Activated CD8-positive, alpha-beta T cell treated with anti-CD3 and anti-CD28 coated beads, Interleukin-2, amount 10 ng/mL, durations not matched to agents 7 days and 5 days (primary cell): ENCODE measurements at regions not wholly inside any gene's neighbourhood (a gene's known extent, or its start where the extent isn't known, plus 50 kb on each side); places are given as distances from the start of the nearest gene placed in this dataset.

Experiments used
- ATAC-seq: fragments of 150-1000 bp; cut with Tn5 transposase; one replicate; pipeline ENCODE4 v1.10.0; 2021; ENCODE audit warnings: moderate library complexity
- CTCF ChIA-PET: fragments of 350-600 bp; sonication (Branson Sonifier 250); formaldehyde crosslinking; loops from one replicate; lab custom pipeline; 2021; ENCODE audit warnings: antibody characterized with exemption; lab: Charles Lee
- POLR2A ChIA-PET: fragments of 350-600 bp; sonication (Branson Sonifier 250); formaldehyde crosslinking; loops from one replicate; lab custom pipeline; 2021; ENCODE audit warnings: antibody characterized with exemption; lab: Charles Lee
- DNase-seq: peaks from one replicate; pipeline ENCODE4 v3.0.0-alpha.2; 2020
- H3K27ac Mint-ChIP-seq: one replicate; pipeline ENCODE4 v1.8.0; 2021; ENCODE audit warnings: mild to moderate bottlenecking, mixed read lengths
- H3K27me3 Mint-ChIP-seq: one replicate; pipeline ENCODE4 v1.8.0; 2021; ENCODE audit warnings: low read depth, mixed read lengths
- H3K36me3 Mint-ChIP-seq: one replicate; pipeline ENCODE4 v1.8.0; 2021; ENCODE audit warnings: low read depth, mixed read lengths
- H3K4me1 Mint-ChIP-seq: one replicate; pipeline ENCODE4 v1.8.0; 2021; ENCODE audit warnings: low read depth, mixed read lengths
- H3K4me3 Mint-ChIP-seq: one replicate; pipeline ENCODE4 v1.8.0; 2021; ENCODE audit warnings: mild to moderate bottlenecking, mixed read lengths
- H3K9me3 Mint-ChIP-seq: one replicate; pipeline ENCODE4 v1.8.0; 2022; ENCODE audit warnings: mixed read lengths; ENCODE audit not compliant: insufficient read depth

DNA sequence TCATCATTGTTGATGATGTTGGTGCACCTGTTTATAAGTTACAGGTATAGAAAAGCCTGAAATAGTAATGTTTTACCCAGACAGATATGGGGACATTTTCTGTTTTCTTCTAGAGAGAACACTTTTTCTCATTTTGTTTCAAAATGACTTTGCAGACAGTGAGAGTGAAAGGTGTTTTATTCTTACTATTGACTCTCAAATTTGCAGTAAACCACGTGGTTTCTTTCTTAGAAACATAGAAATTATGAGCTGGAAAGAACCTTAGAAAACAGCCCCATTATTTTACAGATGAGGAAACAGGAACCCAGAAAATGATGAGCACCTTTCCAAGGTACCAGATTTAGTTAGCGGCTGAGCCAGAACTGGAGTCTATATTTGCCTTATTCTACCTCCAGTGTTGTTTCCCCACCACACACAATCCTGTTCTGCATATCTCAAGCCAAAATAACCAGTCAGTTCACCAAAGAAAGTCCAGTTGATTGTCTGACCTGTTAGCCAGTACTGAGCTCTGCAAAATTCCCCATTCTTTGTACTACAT lies 138.9 kb upstream of the AHR start:
- H3K4me3 Mint-ChIP-seq: no peak overlapping the region
- H3K4me1 Mint-ChIP-seq: peaks cover 55% of the 10 kb centered on the region
- peaks cover 34% of the 10 kb centered on the region for H3K36me3 Mint-ChIP-seq
- CTCF ChIA-PET: interaction anchor here (1.0 to 1.3 kb wide), 3 partner anchors 15 to 101 kb away, joined by 3 to 4 read pairs (median 3); no protein-coding TSS in a partner anchor
- peaks cover 16% of the 10 kb centered on the region for H3K9me3 Mint-ChIP-seq
- POLR2A ChIA-PET: interaction anchor here (0.8 to 0.9 kb wide), 2 partner anchors 139 to 158 kb away, joined by 3 read pairs; partner anchors contain the start of gene AHR
- no peaks in the 10 kb centered on the region for H3K27me3 Mint-ChIP-seq
- DNase-seq (no peak), ATAC-seq (peak; percentile 68)
- peak overlapping the region; percentile 70 for H3K27ac Mint-ChIP-seq

DNA sequence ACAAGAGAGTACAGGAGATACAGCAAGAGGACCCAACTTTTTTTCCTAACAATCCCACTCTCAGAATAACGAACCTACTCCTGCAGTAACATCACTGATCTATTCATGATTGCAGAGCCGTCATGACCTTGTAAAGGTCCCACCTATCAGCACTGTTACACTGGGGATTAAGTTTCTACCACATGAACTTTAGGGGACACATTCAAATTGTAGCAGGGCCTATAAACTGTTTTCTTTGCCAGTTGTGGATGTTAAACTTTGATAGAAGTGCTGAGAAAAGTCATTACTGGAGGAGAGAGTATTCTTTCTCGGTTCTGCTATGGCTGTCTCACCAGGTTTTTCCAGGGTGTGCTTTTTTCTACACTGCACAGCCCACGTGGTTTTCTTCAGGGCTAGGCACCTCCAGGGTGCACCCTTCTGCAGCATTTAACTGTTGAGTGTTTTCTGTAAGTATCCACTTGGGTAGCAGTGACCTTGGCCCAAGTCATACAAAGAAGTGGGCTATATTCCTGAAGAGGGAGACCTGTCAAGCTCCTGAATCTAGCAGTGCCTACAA lies 131.6 kb upstream of the AHR start:
- ChIA-PET CTCF (interaction anchor here (1.1 kb wide), 1 partner anchor 13 kb away, joined by 3 read pairs; no protein-coding TSS in a partner anchor), POLR2A (no interaction called here)
- ATAC-seq: no peak
- Mint-ChIP-seq H3K36me3 (peaks cover 10% of the 10 kb centered on the region), H3K4me1 (peaks cover 33% of the 10 kb centered on the region), H3K27ac (no peak overlapping the region), H3K9me3 (peaks cover 9% of the 10 kb centered on the region), H3K4me3 (no peak overlapping the region), H3K27me3 (no peaks in the 10 kb centered on the region)
- DNase-seq: no peak

DNA sequence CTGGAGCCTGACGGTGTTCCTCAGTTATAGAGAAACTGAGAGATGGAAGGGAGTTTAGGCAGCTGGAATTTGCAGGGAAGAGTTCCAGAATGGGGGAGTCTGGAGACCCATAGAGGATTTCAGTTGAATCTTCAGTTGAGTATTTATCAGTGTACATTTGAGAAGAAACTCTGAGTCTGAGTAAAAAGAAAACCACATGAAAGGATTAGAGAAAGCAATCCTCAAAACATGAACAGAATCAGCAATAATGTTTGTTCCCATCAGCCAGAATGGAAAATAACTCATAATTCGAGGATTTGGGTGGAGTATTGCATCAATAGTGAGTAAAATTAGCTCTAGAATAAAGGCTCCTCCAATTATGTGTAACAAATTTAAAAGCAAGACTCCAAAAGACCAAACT lies 130.0 kb upstream of the AHR start:
- Mint-ChIP-seq H3K4me1 (peaks cover 24% of the 10 kb centered on the region), H3K36me3 (no peaks in the 10 kb centered on the region), H3K4me3 (no peak overlapping the region), H3K27me3 (no peaks in the 10 kb centered on the region), H3K9me3 (peaks cover 4% of the 10 kb centered on the region), H3K27ac (no peak overlapping the region)
- ATAC-seq (no peak), DNase-seq (no peak)
- POLR2A ChIA-PET: no interaction called here
- CTCF ChIA-PET: no interaction called here

DNA sequence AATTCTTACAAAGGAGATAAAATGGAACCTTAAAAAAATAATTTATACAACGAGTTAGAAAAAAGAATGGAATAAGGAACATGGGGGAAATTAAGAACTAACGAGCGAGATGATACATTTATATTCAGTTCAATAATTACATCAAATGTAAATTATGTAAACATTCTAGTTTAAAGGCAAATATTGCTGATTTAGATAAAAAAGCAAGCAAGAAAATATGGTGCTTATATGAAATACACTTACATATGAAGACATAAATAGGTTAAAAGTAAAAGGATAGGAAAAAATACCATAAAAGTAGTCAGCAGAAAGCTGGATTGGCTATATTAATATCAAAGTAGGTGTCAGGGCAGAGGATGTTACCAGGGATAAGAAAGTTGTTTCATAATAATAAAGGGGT lies 127.0 kb upstream of the AHR start:
- Mint-ChIP-seq H3K9me3 (no peaks in the 10 kb centered on the region), H3K27ac (no peak overlapping the region), H3K27me3 (no peaks in the 10 kb centered on the region), H3K4me1 (peaks cover 24% of the 10 kb centered on the region), H3K36me3 (peaks cover 2% of the 10 kb centered on the region), H3K4me3 (no peak overlapping the region)
- POLR2A ChIA-PET: no interaction called here
- no peak for ATAC-seq
- no peak for DNase-seq
- CTCF ChIA-PET: no interaction called here

DNA sequence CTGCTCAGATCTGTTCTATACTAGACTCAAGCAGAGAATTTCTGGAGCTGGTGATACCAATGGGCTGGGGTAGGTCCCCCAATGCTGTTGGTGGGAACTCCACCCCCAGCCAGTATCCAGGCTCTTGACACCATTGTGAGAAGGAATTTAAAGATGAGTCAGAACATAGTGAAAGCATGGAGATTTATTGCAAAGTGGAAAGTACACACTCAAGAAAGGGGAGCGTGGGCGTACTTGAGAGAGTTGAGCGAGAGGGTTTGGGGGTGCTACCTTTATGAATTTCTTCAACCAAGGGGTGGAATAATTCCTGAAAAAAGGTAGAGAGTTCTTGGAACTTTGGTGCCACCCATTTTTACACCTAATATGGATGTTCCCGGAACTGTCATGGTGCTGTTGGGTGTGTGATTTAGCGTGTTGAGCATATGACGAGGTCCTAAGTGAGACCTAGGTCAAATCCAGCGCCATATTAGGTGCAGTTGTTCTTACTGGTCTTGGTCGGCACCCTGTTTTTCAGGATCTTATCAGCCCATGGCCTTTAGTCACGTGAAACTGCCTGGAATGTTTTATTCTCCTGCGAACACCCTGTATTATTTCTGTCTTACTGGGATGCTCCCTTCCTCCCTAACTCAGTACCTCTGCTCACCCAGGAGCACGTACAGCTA lies 122.0 kb upstream of the AHR start:
- H3K4me3 Mint-ChIP-seq: no peak overlapping the region
- no peaks in the 10 kb centered on the region for H3K9me3 Mint-ChIP-seq
- ChIA-PET CTCF (no interaction called here), POLR2A (no interaction called here)
- no peak overlapping the region for H3K27ac Mint-ChIP-seq
- H3K4me1 Mint-ChIP-seq: no peaks in the 10 kb centered on the region
- ATAC-seq (no peak), DNase-seq (no peak)
- H3K27me3 Mint-ChIP-seq: no peaks in the 10 kb centered on the region
- H3K36me3 Mint-ChIP-seq: peaks cover 2% of the 10 kb centered on the region

DNA sequence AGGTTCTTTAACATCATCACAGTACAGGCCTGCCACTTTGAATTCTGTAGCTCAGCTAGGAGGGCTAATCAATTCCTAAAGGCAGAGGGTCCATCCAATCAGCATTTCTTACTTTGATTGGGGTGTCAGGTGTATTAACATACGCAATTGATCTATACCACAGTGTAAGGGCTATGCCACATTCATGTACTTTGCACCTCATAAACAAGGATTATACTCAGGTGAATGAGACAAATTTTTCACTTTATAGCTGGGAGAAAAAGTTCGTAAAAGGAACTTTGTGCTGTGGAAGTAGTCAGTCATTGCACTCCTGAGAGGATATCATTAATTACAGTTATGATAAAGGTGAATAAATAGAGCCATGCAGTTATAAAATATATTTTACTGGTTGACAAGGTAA lies 119.9 kb upstream of the AHR start:
- POLR2A ChIA-PET: no interaction called here
- no peaks in the 10 kb centered on the region for H3K9me3 Mint-ChIP-seq
- no peak for ATAC-seq
- no peaks in the 10 kb centered on the region for H3K27me3 Mint-ChIP-seq
- peaks cover 2% of the 10 kb centered on the region for H3K36me3 Mint-ChIP-seq
- no peak overlapping the region for H3K4me3 Mint-ChIP-seq
- no peak overlapping the region for H3K27ac Mint-ChIP-seq
- no peak for DNase-seq
- no peaks in the 10 kb centered on the region for H3K4me1 Mint-ChIP-seq
- CTCF ChIA-PET: no interaction called here

DNA sequence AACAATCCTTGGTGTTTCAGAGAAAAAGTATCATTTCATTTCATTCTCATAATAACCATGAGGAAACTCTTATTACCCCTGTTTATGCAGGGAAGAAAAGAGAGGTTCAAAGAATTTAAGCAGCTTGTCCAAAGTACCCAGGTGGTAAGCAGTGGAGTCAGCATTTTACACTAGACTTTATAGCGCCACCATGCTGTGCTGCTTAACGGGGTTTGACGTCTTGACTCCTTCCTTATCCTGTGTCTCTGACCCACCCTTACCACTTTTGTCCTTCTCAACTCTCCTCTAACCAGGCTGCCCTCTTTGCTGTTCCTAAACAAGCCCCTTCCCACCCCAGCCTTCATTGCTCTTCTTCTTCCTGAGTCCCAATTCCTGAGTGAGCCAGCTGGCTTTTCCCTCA lies 117.0 kb upstream of the AHR start:
- H3K27ac Mint-ChIP-seq: no peak overlapping the region
- no peaks in the 10 kb centered on the region for H3K9me3 Mint-ChIP-seq
- no peaks in the 10 kb centered on the region for H3K36me3 Mint-ChIP-seq
- H3K4me3 Mint-ChIP-seq: no peak overlapping the region
- H3K4me1 Mint-ChIP-seq: peaks cover 10% of the 10 kb centered on the region
- DNase-seq (no peak), ATAC-seq (no peak)
- no peaks in the 10 kb centered on the region for H3K27me3 Mint-ChIP-seq
- ChIA-PET POLR2A (interaction anchor here (0.6 kb wide), 1 partner anchor 254 kb away, joined by 3 read pairs; no protein-coding TSS in a partner anchor), CTCF (no interaction called here)

DNA sequence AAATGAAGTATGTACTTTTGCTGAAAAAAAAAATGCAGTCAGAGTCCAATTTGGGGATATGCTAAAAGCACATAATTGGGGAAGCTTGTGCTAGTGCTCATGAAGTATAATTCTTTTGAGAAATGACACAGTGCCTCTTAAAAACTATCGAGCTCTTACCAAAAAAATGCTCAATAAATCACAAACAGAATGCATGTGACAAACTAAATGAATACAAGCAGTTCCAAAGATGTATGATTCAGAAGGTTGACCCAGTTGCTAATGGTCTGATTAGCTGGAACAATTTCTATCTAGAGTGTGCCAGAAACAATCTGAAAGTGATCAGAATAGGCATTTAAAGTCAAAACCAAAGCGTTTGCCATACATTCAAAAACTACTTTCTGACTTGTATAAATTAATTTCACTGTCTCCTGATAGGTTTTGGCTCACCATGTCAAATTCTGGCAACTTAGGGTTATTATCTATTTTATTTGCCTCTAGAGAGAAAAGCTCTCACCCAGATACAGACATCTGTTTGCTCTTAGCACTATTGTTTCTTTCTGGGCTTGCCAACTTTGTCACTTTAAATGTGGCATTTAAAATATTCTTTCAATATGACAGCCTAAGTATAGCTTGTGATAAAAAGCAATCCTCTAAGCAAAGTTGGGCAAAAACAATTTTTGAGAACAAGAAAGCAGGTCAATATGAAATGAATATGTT lies 114.7 kb upstream of the AHR start:
- Mint-ChIP-seq H3K27ac (no peak overlapping the region), H3K9me3 (no peaks in the 10 kb centered on the region), H3K36me3 (no peaks in the 10 kb centered on the region), H3K27me3 (no peaks in the 10 kb centered on the region), H3K4me3 (no peak overlapping the region), H3K4me1 (peaks cover 10% of the 10 kb centered on the region)
- ATAC-seq (no peak), DNase-seq (no peak)
- CTCF ChIA-PET: interaction anchor here (1.3 kb wide), 1 partner anchor 10 kb away, joined by 4 read pairs; no protein-coding TSS in a partner anchor
- POLR2A ChIA-PET: no interaction called here

DNA sequence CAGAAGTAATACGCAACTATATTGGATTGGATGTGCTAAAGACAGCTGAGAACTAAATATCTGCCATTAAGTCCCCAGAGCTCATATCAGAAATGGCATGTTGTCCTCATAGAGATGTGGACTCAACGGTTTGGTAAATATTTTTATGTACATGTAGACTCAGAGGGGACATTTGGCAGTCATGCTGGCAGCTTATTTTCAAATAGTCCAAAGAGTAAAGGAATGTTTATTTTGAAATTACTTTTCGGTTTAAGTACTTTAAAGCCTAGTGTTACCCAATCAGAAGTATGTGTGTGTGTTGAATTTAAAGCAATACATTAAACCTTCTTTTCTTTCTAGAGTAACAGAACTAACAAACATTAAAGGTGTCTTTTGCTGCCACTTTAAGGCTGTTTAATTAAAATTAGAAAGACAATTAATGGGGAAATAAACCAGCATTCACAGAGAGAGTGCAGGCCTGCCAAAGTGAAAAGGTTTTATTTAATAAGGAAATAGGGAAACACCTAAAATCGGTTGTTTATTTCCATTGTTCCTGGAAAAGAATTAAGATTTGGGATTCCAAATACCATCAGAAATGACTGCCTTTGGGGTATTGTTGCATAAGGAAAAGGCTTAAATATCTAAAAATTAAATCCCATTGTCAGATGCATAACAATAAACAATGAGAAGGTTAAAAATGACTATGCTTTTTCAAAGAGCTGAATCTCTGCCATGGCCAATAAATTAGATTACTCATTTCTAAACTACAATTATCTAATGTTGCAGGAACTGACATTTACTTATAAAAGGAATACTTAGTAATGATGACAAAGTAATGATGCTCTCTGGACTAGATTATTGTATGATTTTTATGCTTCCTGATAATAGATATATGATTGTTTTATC lies 113.4 kb upstream of the AHR start:
- H3K27ac Mint-ChIP-seq: no peak overlapping the region
- ChIA-PET POLR2A (no interaction called here), CTCF (interaction anchor here (1.5 kb wide), 1 partner anchor 13 kb away, joined by 4 read pairs; no protein-coding TSS in a partner anchor)
- H3K27me3 Mint-ChIP-seq: no peaks in the 10 kb centered on the region
- no peak for DNase-seq
- no peak for ATAC-seq
- no peak overlapping the region for H3K4me3 Mint-ChIP-seq
- no peaks in the 10 kb centered on the region for H3K36me3 Mint-ChIP-seq
- no peaks in the 10 kb centered on the region for H3K9me3 Mint-ChIP-seq
- peaks cover 10% of the 10 kb centered on the region for H3K4me1 Mint-ChIP-seq

DNA sequence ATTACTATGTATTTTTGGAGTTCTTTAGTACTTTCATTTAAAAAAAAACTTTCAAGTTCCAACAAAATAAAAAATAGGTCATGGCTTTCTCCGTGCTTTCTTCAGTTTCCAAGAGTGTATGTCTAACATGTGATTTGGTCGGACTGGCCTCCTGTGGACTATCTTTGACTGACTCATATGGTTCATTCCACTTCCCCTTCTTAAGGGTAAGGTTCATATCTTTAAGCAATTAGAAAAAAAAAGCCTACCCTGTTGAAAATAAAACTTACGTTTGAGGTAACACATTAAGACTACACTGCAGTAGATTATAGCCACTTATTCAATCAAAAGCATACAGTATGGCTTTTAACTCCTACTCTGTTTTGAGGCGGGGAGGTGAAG lies 112.8 kb upstream of the AHR start:
- ATAC-seq (no peak), DNase-seq (no peak)
- Mint-ChIP-seq H3K27ac (no peak overlapping the region), H3K36me3 (no peaks in the 10 kb centered on the region), H3K27me3 (no peaks in the 10 kb centered on the region), H3K9me3 (no peaks in the 10 kb centered on the region), H3K4me1 (peaks cover 10% of the 10 kb centered on the region), H3K4me3 (no peak overlapping the region)
- ChIA-PET CTCF (interaction anchor here (1.5 kb wide), 1 partner anchor 13 kb away, joined by 4 read pairs; no protein-coding TSS in a partner anchor), POLR2A (no interaction called here)

DNA sequence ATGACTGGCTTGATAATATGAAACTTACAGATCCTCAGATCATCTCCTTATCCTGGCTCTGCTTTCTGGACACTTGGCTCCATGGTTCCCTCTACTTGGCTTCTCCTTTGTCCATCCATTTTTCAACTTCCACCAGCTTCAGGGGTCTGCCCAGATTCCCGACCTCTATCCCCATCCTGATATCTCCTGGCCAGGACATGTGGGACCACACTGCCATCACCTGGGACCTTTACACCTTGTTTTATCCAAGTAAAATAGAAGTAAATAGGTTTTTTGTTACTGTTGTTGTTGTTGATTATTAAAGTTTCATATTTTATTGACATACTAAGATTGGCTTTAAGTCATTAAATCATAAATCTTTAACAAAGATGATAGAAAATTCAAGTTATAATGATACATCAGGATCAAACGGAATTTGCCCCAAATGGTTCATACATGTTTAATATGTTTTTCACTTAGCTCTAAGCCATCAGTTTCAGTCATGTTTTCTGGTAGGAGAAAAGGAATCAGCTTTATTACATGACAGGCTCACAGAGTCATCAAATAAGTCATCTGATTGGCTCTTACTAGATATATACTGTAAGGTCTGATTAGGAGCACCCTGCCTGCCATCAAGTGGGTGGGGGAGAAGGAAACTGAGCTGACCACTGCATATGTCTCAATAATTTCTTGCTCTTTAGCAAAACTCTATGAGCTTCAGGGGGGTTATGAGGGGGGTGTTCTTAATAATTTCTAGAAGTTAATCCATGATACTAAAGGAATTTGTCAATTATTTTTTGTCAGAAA lies 111.5 kb upstream of the AHR start:
- DNase-seq (no peak), ATAC-seq (no peak)
- no peaks in the 10 kb centered on the region for H3K9me3 Mint-ChIP-seq
- peaks cover 10% of the 10 kb centered on the region for H3K4me1 Mint-ChIP-seq
- no peak overlapping the region for H3K4me3 Mint-ChIP-seq
- H3K36me3 Mint-ChIP-seq: no peaks in the 10 kb centered on the region
- H3K27me3 Mint-ChIP-seq: no peaks in the 10 kb centered on the region
- no peak overlapping the region for H3K27ac Mint-ChIP-seq
- ChIA-PET POLR2A (no interaction called here), CTCF (interaction anchor here (0.7 kb wide), 1 partner anchor 178 kb away, joined by 3 read pairs; no protein-coding TSS in a partner anchor)
